Right cardiac atrium (tissue), 5 donors: ENCODE measurements at regions not wholly inside any gene's neighbourhood (a gene's known extent, or its start where the extent isn't known, plus 50 kb on each side); places are given as distances from the start of the nearest gene placed in this dataset.

Experiments
- ATAC-seq, 2 donors: fragments of 200-7000 bp; cut with Tn5 transposase; one replicate each; pipeline versions ENCODE4 v1.8.0 to v1.9.1; 2020; ENCODE audit warnings: moderate library complexity in 2 of 2, mild to moderate bottlenecking in 1 of 2
- DNase-seq, 3 donors: peaks; one replicate each; pipeline ENCODE4 v3.0.0-alpha.2; 2020
- H3K27ac ChIP-seq: one replicate; pipeline ENCODE4 v1.5.1; 2013; ENCODE audit warnings: mild to moderate bottlenecking, low read length, control low read depth, moderate library complexity
- H3K27me3 ChIP-seq: one replicate; pipeline ENCODE4 v1.6.1; 2013; ENCODE audit not compliant: control insufficient read depth, insufficient read depth
- H3K4me1 ChIP-seq: one replicate; pipeline ENCODE4 v1.6.1; 2013; ENCODE audit warnings: low read length; ENCODE audit not compliant: control insufficient read depth, insufficient read depth
- H3K4me3 ChIP-seq: one replicate; pipeline ENCODE4 v1.5.1; 2013; ENCODE audit warnings: low read length, control low read depth
- H3K9me3 ChIP-seq: one replicate; pipeline ENCODE4 v1.6.1; 2013; ENCODE audit warnings: low read length; ENCODE audit not compliant: control insufficient read depth
- WGBS: extraction: QIAGEN DNeasy Blood & Tissue Kit; methylation state at CpG from one replicate; pipeline ENCODE4 v1.1.7; 2013; 5-methylcytosine and 5-hydroxymethylcytosine counted together
- intact Hi-C, 4 donors: fragments of 100-400 bp; cut with DNase I; formaldehyde crosslinking; loops; one replicate each; pipeline versions ENCODE4 v1.11.0 to v1.14.0; 2022 to 2023
- donor health status: healthy with polysubstance abuse.
- donor health status: DM: no; HTN: yes; CAD: no.
- donor health status: DM: no; HTN: no; CAD: no.
- donor health status: DM: no; HTN: yes; CAD: no; lungs with severe emphysema.
- donor health status: DM: yes; HTN: yes; CAD: no.

DNA sequence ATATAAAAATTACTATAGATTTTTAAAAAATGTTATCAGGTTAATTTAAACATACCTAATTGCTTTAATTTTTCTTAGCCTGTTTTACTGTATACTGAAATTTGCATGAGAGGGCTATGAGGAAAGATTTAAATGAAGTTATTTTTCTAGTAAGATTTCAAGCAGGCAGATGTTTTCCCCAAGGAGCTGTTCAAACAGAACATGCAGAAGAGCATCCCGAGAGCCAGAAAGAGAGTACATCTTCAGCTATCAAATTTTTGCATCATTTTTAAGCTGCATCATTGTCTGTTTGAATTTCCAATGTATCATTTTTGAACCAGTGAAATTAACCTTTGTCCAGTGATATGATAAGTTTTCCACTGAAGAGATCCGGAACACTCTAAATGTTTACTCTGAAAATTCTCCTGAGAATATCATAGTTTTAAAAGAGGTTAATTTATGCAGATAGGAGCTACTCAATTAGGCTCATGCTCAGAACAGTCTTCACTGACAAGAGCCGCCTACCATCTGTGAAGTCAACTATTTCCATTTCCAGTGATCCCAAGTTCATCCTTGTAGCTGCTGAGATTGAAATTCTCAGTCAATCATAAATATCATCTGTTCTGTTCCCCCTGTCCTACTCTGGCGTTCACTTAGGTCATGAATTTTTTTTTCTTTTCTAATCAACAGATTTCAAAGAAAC, 467.7 kb upstream of the NBEA start:
- no peaks in the 10 kb centered on the region for H3K9me3 ChIP-seq
- H3K4me1 ChIP-seq: no peaks in the 10 kb centered on the region
- no peak overlapping the region for H3K27ac ChIP-seq
- H3K27me3 ChIP-seq: no peaks in the 10 kb centered on the region
- DNase-seq: no peak
- H3K4me3 ChIP-seq: no peak overlapping the region
- no peak for ATAC-seq
- intact Hi-C loops: no loop called here
- 70% methylated on average over 4 of the region's 4 CpGs for WGBS

DNA sequence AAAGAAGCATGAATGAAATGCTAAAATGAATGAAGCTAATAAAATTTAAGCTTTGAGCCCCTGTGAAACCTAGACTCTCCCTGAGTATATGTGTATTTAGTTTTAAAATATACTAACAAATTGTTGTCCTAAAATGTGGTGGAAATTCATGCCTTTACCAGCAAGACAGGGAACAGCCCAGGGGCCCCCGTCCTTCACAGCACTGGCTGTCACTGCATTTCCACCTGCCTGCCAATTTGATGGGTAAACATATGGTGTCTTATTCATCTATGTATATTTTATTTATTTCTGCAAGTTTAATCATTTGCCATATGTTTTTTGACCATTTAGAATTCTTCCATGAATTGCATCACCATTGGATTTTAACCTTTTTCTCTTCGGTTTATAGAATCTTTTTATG, 463.7 kb upstream of the NBEA start:
- 87% methylated on average over 2 of the region's 2 CpGs for WGBS
- Histone ChIP-seq H3K9me3 (no peaks in the 10 kb centered on the region), H3K27me3 (no peaks in the 10 kb centered on the region), H3K27ac (no peak overlapping the region), H3K4me1 (no peaks in the 10 kb centered on the region), H3K4me3 (no peak overlapping the region)
- intact Hi-C loops: no loop called here
- DNase-seq: no peak
- no peak for ATAC-seq

- H3K27ac ChIP-seq: no peak overlapping the region
- ATAC-seq (no peak), DNase-seq (no peak)
- H3K27me3 ChIP-seq: no peaks in the 10 kb centered on the region
- intact Hi-C loops: no loop called here
- no peaks in the 10 kb centered on the region for H3K9me3 ChIP-seq
- no peaks in the 10 kb centered on the region for H3K4me1 ChIP-seq
- no peak overlapping the region for H3K4me3 ChIP-seq
- 82% methylated on average over 2 of the region's 2 CpGs for WGBS
Measured at GRCh38 chr13:34502011-34502410, 440.1 kb upstream of the NBEA start.

- WGBS: 92% methylated on average over 3 of the region's 3 CpGs
- H3K4me1 ChIP-seq: no peaks in the 10 kb centered on the region
Measured at GRCh38 chr13:34502621-34503020, 439.4 kb upstream of the NBEA start.

GRCh38 chr13:34506796-34507195, 435.3 kb upstream of the NBEA start:
- intact Hi-C loops: no loop called here
- H3K4me3 ChIP-seq: no peak overlapping the region

More at GRCh38 chr13:34502621-34503020, 439.4 kb upstream of the NBEA start:
- DNase-seq: no peak
- Histone ChIP-seq H3K27ac (no peak overlapping the region), H3K4me3 (no peak overlapping the region), H3K27me3 (no peaks in the 10 kb centered on the region), H3K9me3 (no peaks in the 10 kb centered on the region)
- no peak for ATAC-seq
- intact Hi-C loops: no loop called here

DNA sequence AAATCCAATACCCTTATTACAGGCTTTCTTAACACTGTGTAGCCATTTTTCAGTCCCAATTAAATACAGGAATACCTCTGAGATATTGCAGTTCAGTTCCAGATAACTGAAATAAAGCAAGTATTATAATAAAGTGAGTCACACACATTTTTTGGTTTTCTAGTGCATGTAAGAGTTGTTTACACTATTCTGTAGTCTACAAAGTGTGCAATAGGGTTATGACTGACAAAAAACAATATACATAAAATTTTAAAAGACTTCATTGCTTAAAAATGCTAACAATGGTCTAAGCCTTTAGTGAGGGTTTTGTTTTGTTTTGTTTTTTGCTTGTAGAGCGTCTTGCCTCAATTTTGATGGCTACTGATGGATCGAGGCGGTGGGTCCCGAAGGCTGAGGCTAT, 434.4 kb upstream of the NBEA start:
- 93% methylated on average over 4 of the region's 4 CpGs for WGBS
- H3K4me1 ChIP-seq: no peaks in the 10 kb centered on the region
- ATAC-seq: no peak

More at GRCh38 chr13:34506796-34507195, 435.3 kb upstream of the NBEA start:
- 82% methylated on average over 3 of the region's 3 CpGs for WGBS
- no peak overlapping the region for H3K27ac ChIP-seq
- no peaks in the 10 kb centered on the region for H3K9me3 ChIP-seq
- ATAC-seq: no peak
- H3K4me1 ChIP-seq: no peaks in the 10 kb centered on the region
- H3K27me3 ChIP-seq: no peaks in the 10 kb centered on the region
- no peak for DNase-seq

DNA sequence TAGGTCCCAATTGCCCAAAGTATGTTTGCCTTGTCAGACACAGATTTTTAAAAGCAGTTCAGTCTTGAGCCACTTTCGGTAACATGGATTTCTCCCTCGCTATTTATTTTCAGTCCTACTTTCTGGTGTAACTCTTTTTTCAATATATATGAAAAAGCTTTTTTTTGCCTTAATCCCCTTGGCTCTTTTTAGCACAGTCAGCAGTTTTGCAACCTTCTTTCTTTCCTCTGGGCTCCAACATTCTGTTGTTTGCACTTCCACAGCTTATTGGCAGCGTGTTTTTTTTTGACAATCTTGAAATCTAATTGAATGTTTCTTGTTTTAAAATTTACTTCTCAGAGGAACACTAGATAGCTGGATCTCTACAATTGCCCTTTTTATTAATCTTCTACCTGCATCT, 429.3 kb upstream of the NBEA start:
- no peak for ATAC-seq
- H3K4me1 ChIP-seq: no peaks in the 10 kb centered on the region
- H3K27ac ChIP-seq: no peak overlapping the region
- H3K9me3 ChIP-seq: no peaks in the 10 kb centered on the region
- no peaks in the 10 kb centered on the region for H3K27me3 ChIP-seq
- WGBS: 85% methylated on average over 3 of the region's 3 CpGs
- intact Hi-C loops: no loop called here
- no peak overlapping the region for H3K4me3 ChIP-seq
- DNase-seq: no peak

More for the DNA sequence above, 434.4 kb upstream of the NBEA start:
- no peaks in the 10 kb centered on the region for H3K27me3 ChIP-seq
- DNase-seq: no peak
- no peak overlapping the region for H3K4me3 ChIP-seq
- no peaks in the 10 kb centered on the region for H3K9me3 ChIP-seq
- intact Hi-C loops: no loop called here
- no peak overlapping the region for H3K27ac ChIP-seq

DNA sequence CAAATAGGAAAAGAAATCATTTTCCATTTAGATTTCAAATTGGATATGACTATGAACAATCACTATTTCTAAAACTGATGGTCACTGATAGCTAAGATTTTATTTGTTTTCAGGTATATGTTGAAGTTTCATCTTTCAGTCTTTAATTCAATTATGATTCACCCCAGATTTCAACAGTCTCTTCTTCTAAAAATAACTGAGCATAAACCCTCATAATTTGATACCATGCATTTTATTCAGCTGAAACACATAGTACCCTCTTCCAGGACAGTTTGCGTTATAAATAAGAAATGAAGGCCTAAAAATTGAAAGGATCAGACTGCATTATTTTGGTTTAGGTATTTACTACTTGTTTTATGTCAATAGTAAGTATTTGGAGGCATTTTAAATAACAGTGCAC, 428.5 kb upstream of the NBEA start:
- ATAC-seq (no peak), DNase-seq (no peak)
- 98% methylated on average over 1 of the region's 1 CpG for WGBS
- no peaks in the 10 kb centered on the region for H3K4me1 ChIP-seq
- no peak overlapping the region for H3K27ac ChIP-seq
- H3K27me3 ChIP-seq: no peaks in the 10 kb centered on the region
- no peak overlapping the region for H3K4me3 ChIP-seq
- H3K9me3 ChIP-seq: no peaks in the 10 kb centered on the region
- intact Hi-C loops: no loop called here

GRCh38 chr13:34515201-34515600, 426.9 kb upstream of the NBEA start:
- Histone ChIP-seq H3K4me1 (no peaks in the 10 kb centered on the region), H3K4me3 (no peak overlapping the region), H3K9me3 (no peaks in the 10 kb centered on the region), H3K27ac (no peak overlapping the region), H3K27me3 (no peaks in the 10 kb centered on the region)
- no peak for ATAC-seq
- intact Hi-C loops: no loop called here
- DNase-seq: no peak
- 97% methylated on average over 3 of the region's 3 CpGs for WGBS

DNA sequence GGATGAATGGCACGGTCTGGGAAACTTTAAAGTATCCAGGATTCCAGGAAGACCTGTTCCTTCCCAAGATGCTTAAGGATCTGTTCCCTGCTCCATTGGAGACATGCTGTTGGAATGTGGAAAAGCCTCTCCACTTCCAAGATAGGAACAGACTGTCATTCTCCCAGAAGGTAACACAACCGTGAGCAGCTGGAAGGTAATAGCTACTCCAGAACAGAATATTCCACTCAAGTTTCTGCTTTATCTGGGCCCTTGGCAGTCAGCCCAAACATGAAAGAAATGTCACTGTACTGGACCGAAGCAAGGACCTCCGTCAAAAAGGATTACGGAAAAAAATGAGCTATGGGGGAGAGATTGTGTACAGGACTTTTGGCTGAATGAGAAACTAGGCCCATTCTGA, 420.9 kb upstream of the NBEA start:
- Histone ChIP-seq H3K4me3 (no peak overlapping the region), H3K9me3 (no peaks in the 10 kb centered on the region), H3K4me1 (no peaks in the 10 kb centered on the region), H3K27ac (no peak overlapping the region), H3K27me3 (no peaks in the 10 kb centered on the region)
- 52% methylated on average over 5 of the region's 5 CpGs for WGBS
- DNase-seq (no peak), ATAC-seq (no peak)
- intact Hi-C loops: no loop called here

- intact Hi-C loops: no loop called here
- 82% methylated on average over 4 of the region's 4 CpGs for WGBS
- Histone ChIP-seq H3K4me1 (no peaks in the 10 kb centered on the region), H3K27ac (no peak overlapping the region), H3K27me3 (no peaks in the 10 kb centered on the region), H3K4me3 (no peak overlapping the region), H3K9me3 (no peaks in the 10 kb centered on the region)
- DNase-seq (no peak), ATAC-seq (no peak)
Measured at GRCh38 chr13:34522808-34523207, 419.3 kb upstream of the NBEA start.

DNA sequence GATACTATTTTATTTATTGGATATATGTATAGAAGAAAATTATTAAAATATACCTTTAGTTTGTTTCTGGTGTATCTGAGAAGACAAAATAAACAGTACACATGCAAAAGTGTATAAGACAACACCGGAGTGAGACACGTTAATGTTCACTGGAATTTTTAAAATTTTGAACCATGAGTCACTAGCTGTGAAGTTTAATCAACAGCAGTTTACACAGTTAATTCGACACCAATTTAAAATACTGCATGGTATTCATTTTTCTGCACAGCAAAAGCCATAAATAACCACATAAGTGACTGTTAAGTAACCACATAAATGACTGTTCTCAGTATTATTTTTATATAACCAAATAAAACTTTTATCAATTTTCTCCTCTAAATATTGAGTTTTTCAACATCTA, 418.7 kb upstream of the NBEA start:
- 83% methylated on average over 3 of the region's 3 CpGs for WGBS
- intact Hi-C loops: no loop called here
- Histone ChIP-seq H3K4me1 (no peaks in the 10 kb centered on the region), H3K27me3 (no peaks in the 10 kb centered on the region), H3K9me3 (no peaks in the 10 kb centered on the region), H3K27ac (no peak overlapping the region), H3K4me3 (no peak overlapping the region)
- DNase-seq (no peak), ATAC-seq (no peak)
